OCI-LY1 (cell line): ENCODE measurements at regions not wholly inside any gene's neighbourhood (a gene's known extent, or its start where the extent isn't known, plus 50 kb on each side); places are given as distances from the start of the nearest gene placed in this dataset.

Experiments
- H2AFZ ChIP-seq: fragments of 200-600 bp; sonication (generic), shearing (Covaris generic); 2 replicates; pipeline ENCODE4 v1.6.0; 2014; ENCODE audit warnings: antibody characterized with exemption, mild to moderate bottlenecking, low read length
- H3F3A ChIP-seq: fragments of 200-600 bp; sonication (generic), shearing (Covaris generic); 2 replicates; pipeline ENCODE4 v1.6.0; 2014; ENCODE audit warnings: mild to moderate bottlenecking, antibody characterized with exemption, low read length, moderate library complexity; ENCODE audit not compliant: insufficient read depth
- H3K27ac ChIP-seq: fragments of 200-600 bp; sonication (generic); 2 replicates; pipeline ENCODE4 v1.5.1; 2014; ENCODE audit warnings: low read length, mixed run types, mild to moderate bottlenecking, low read depth; ENCODE audit not compliant: poor library complexity, severe bottlenecking
- H3K27me3 ChIP-seq: fragments of 200-600 bp; sonication (generic); 2 replicates; pipeline ENCODE4 v1.6.0; 2014; ENCODE audit warnings: antibody characterized with exemption, mild to moderate bottlenecking, low read length, moderate library complexity; ENCODE audit not compliant: insufficient read depth
- H3K36me3 ChIP-seq: fragments of 200-600 bp; sonication (generic); 2 replicates; pipeline ENCODE4 v1.6.1; 2014; ENCODE audit warnings: mild to moderate bottlenecking, antibody characterized with exemption, low read length, moderate library complexity, mixed read lengths; ENCODE audit not compliant: insufficient read depth
- H3K4me1 ChIP-seq: fragments of 200-600 bp; sonication (generic); 2 replicates; pipeline ENCODE4 v1.5.1; 2014; ENCODE audit warnings: mild to moderate bottlenecking, low read length, moderate library complexity; ENCODE audit not compliant: insufficient read depth, severe bottlenecking
- H3K4me2 ChIP-seq: fragments of 200-600 bp; sonication (generic), shearing (Covaris generic); 2 replicates; pipeline ENCODE4 v1.6.1; 2014; ENCODE audit warnings: low read length
- H3K4me3 ChIP-seq: fragments of 200-600 bp; sonication (generic); 2 replicates; pipeline ENCODE4 v1.5.1; 2014; ENCODE audit warnings: low read length, low read depth, mild to moderate bottlenecking, mixed read lengths; ENCODE audit not compliant: poor library complexity, severe bottlenecking
- H3K79me2 ChIP-seq: fragments of 200-600 bp; shearing (Covaris generic); 2 replicates; pipeline ENCODE4 v1.6.1; 2016; ENCODE audit warnings: mixed run types, low read length, mixed read lengths; ENCODE audit not compliant: insufficient read depth
- H3K9ac ChIP-seq: fragments of 200-600 bp; sonication (generic), shearing (Covaris generic); 2 replicates; pipeline ENCODE4 v1.6.1; 2014; ENCODE audit warnings: mild to moderate bottlenecking, low read length, mixed read lengths
- H3K9me2 ChIP-seq: fragments of 200-600 bp; sonication (generic), shearing (Covaris generic); 2 replicates; pipeline ENCODE4 v1.6.1; 2014; ENCODE audit warnings: low read depth, mild to moderate bottlenecking, low read length, mixed read lengths
- H3K9me3 ChIP-seq: fragments of 200-600 bp; shearing (Covaris generic); 2 replicates; pipeline ENCODE4 v1.6.1; 2014; ENCODE audit warnings: low read length, mixed read lengths
- H4K20me1 ChIP-seq: fragments of 200-600 bp; sonication (generic), shearing (Covaris generic); 2 replicates; pipeline ENCODE4 v1.6.0; 2016; ENCODE audit warnings: mild to moderate bottlenecking, low read length; ENCODE audit not compliant: insufficient read depth
- EZH2 ChIP-seq: fragments of 200-600 bp; sonication (generic), shearing (Covaris generic); IDR thresholded peaks from 2 replicates; pipeline ENCODE4 v1.8.0; 2017; ENCODE audit warnings: borderline replicate concordance, mixed run types, mild to moderate bottlenecking, antibody characterized with exemption, low read length, moderate library complexity, mixed read lengths
- TF ChIP-seq, protein P1 (sequence below): fragments of 200-600 bp; sonication (generic), shearing (Covaris generic); IDR thresholded peaks from 2 replicates; pipeline ENCODE4 v1.5.1; 2017; ENCODE audit warnings: mild to moderate bottlenecking, antibody characterized with exemption, low read length, moderate library complexity, mixed read lengths

DNA sequence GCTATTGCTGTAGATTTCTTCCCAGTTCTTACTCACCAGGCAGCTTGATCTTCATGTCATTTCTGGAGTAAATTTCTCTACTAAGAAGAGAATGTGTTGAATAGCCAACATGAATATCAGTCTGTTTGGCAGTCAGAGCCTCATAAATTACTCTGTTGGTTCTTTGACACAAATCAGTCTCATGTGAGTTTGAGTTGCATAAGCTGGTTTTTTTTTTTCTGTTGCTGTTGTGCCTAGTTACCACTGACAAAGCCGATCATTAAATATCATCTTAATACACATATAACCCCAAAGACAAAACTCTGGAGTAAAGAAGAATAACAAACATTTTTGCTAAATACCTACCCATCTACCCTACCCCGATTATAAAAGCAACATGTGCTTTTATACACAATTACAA, 240.5 kb upstream of the KCNJ16 start:
- Histone ChIP-seq H2AFZ (no peak overlapping the region), H3K27me3 (no peaks in the 10 kb centered on the region), H3K27ac (no peak overlapping the region), H3K79me2 (no peaks in the 10 kb centered on the region), H3K36me3 (no peaks in the 10 kb centered on the region), H3F3A (no peaks in the 10 kb centered on the region), H3K9me3 (no peaks in the 10 kb centered on the region), H3K4me2 (no peak overlapping the region), H4K20me1 (no peaks in the 10 kb centered on the region), H3K4me3 (no peak overlapping the region), H3K4me1 (no peaks in the 10 kb centered on the region), H3K9me2 (no peaks in the 10 kb centered on the region), H3K9ac (no peak overlapping the region)
- TF ChIP-seq EZH2 = no peak
- TF ChIP-seq, protein P1, sequence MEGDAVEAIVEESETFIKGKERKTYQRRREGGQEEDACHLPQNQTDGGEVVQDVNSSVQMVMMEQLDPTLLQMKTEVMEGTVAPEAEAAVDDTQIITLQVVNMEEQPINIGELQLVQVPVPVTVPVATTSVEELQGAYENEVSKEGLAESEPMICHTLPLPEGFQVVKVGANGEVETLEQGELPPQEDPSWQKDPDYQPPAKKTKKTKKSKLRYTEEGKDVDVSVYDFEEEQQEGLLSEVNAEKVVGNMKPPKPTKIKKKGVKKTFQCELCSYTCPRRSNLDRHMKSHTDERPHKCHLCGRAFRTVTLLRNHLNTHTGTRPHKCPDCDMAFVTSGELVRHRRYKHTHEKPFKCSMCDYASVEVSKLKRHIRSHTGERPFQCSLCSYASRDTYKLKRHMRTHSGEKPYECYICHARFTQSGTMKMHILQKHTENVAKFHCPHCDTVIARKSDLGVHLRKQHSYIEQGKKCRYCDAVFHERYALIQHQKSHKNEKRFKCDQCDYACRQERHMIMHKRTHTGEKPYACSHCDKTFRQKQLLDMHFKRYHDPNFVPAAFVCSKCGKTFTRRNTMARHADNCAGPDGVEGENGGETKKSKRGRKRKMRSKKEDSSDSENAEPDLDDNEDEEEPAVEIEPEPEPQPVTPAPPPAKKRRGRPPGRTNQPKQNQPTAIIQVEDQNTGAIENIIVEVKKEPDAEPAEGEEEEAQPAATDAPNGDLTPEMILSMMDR = no peak

DNA sequence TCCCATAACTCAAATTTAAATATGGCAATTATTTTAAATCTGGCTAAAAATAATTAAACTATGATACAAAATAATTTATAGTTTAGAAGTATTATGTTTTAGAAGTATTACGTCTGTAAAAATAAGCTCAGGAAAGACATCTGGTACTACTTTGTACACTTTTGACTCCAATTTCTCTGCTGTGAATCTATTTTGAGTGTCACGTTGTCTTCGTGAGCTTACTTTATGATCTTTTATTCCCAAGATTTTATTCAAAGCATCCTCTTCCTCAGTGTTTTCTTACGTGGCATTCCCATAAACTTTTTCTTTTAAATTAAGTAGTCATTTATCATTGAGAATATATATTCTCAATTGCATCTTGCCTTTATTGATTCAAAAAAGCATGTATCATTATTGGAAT, 223.3 kb upstream of the KCNJ16 start:
- H3K79me2 ChIP-seq = no peaks in the 10 kb centered on the region
- no peaks in the 10 kb centered on the region for H3K27me3 ChIP-seq
- no peaks in the 10 kb centered on the region for H3K36me3 ChIP-seq
- no peak overlapping the region for H3K4me3 ChIP-seq
- TF ChIP-seq, protein P1 = no peak
- no peak overlapping the region for H3K27ac ChIP-seq
- no peak overlapping the region for H3K4me2 ChIP-seq
- H2AFZ ChIP-seq = no peak overlapping the region
- no peak overlapping the region for H3K9ac ChIP-seq
- no peaks in the 10 kb centered on the region for H3K9me2 ChIP-seq
- no peaks in the 10 kb centered on the region for H3F3A ChIP-seq
- H3K4me1 ChIP-seq = no peaks in the 10 kb centered on the region
- no peaks in the 10 kb centered on the region for H3K9me3 ChIP-seq
- H4K20me1 ChIP-seq = no peaks in the 10 kb centered on the region

DNA sequence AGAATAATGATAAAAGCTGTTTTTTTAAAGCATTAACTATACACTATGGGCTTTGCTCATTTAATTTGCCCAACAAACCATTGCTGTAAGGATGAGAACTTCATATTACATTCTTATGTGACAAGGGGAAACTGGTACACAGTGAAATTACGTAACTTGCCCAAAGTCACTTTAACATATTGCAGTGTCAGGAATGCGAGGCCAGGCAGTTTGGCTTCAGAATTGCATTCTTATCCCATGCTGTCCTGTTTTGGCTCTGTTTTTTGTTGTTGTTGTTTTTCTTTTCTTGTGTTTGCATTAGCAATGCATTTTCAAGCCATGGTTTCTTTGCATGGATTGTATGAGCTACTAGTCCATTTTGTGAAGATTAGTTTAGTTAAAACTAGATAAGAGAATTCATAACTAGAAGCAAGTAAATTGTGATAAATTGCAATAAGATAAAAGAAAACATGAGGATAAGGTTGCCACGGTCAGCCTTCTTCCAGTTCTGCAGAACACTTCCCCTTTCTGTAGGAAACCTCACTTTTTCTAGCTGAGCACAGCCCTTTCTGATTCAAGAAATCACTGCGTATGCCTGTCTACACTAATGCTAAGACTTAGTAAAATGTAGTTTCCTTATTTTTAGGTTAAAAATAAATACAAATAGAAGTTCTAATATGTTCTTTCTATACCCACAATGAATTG, 221.3 kb upstream of the KCNJ16 start:
- TF ChIP-seq EZH2 = no peak
- TF ChIP-seq, protein P1 = no peak
- Histone ChIP-seq H3K9me3 (peaks cover 6% of the 10 kb centered on the region), H3K4me2 (no peak overlapping the region), H2AFZ (no peak overlapping the region), H3F3A (no peaks in the 10 kb centered on the region), H3K9me2 (no peaks in the 10 kb centered on the region), H3K4me1 (no peaks in the 10 kb centered on the region), H3K27ac (no peak overlapping the region), H3K4me3 (no peak overlapping the region), H3K36me3 (no peaks in the 10 kb centered on the region), H3K27me3 (no peaks in the 10 kb centered on the region), H3K9ac (no peak overlapping the region), H4K20me1 (no peaks in the 10 kb centered on the region), H3K79me2 (no peaks in the 10 kb centered on the region)
